ENCODE measurements at regions not wholly inside any gene's neighbourhood (a gene's known extent, or its start where the extent isn't known, plus 50 kb on each side); places are given as distances from the start of the nearest gene placed in this dataset.

- no peak for DNase-seq (ENCODE audit: low spot score)
Observed at GRCh38 chr2:120852200-120852815, 116.6 kb downstream of the GLI2 start.

DNA sequence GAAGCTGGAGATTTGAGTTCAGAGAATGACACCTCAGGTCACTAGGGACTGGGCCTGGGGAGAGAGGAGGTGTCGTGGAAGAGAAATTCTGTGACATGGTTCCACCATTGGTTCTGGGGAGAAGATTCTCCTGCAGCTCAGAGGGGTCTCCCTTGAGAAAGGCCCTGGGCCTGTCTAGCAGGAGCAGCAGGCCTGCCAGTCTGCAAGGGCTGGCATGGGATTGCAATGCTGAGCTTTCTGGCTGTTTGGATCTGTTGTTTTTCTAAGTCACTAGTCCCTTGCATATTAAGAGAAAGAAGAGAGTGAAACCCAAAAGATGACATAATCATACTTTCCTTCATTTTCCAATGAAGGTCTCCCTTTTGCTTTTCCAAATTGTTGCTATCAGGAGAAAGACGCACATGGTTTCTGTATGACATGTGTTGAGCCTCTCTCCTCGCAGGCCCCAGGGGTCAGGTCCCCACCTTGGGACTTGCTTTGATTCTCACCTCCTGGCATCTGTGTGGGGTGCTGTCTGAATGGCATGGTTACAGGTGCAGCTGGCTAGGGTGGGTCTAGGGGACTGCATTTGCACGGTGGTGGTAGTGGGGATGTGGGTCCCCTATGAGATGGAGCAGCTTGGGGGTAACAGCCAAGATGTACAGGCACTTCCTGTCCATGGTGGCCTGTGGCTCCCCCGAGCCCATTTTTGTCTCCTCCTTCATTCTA lies 117.8 kb downstream of the GLI2 start:
- no peak for DNase-seq (ENCODE audit: low spot score)

DNA sequence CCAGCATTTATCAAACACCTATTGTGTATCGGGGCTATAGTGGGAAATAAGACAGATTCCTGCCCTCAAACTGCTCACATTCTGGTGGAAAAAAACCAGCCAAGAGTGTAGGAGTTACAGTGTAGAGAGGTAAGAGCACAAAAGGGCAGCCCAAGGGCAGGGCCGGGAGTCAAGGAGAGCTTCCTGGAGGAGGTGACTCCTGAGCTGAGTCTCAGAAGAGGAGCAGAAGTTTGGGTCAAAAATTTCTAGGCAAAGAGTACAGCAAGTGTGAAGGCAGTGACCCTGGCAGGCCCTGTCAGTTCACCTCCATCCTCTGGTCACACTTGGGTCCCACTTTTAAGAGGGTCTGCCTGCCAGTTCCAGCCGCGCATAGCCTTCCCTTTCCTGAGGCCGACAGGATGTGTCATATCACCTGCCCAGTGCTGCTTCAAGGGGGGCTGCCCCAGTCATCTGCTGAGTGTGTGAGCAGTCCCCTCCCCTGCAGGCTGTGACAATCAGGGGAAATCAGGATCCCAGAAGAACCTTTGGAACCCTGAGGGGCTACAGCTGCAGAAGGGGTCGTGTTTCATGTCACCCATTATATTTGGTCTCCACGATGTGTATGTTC lies 118.4 kb downstream of the GLI2 start:
- DNase-seq (ENCODE audit: low spot score) = no peak

- no peak for DNase-seq (ENCODE audit: low spot score)
Observed at GRCh38 chr2:120854766-120855530, 119.3 kb downstream of the GLI2 start.

GRCh38 chr2:120855855-120856405 lies 120.3 kb downstream of the GLI2 start:
- no peak for DNase-seq (ENCODE audit: low spot score)

- peak; percentile 86 for DNase-seq (ENCODE audit: low spot score)
Observed at GRCh38 chr2:120856421-120856862, 120.8 kb downstream of the GLI2 start.

- DNase-seq (ENCODE audit: low spot score) = no peak
Observed at GRCh38 chr2:120857422-120857821, 121.8 kb downstream of the GLI2 start.

GRCh38 chr2:120857931-120858330 lies 122.3 kb downstream of the GLI2 start:
- no peak for DNase-seq (ENCODE audit: low spot score)

DNA sequence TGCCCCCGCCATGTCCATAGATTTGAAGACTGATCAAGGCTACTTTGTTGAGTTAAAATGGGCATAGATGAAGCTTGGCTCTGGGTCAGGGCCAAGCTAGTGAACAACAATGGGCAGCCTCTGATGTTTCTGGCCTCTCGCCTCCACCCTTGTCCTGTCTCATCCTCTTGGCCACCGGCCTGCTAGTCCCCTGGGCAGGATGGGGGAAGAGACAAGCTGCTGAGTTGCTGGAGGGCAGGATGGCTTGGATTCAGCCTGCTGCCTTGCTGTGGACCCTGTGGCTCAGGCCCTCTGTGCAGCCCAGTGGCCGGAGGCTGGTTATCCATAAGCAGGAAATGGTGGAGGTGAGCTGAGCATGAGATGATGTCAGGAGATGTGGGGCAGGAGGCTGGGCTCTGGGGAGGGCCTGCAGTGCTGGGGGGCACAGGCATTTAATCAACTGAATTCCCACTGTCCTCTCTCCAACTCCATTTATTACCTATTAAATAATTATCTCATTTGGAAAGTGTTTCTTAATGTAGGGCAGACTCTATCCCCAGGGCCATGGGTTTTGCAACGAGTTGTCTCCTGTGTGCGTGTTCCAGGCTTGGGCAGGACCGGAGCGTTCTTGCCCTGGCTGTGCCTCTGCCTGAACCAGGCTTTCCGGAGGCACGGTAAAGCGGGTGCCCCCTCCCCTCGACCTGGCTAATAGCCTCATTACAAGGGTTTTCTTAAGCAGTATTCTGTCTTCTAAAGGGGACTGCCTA lies 122.9 kb downstream of the GLI2 start:
- DNase-seq (ENCODE audit: low spot score) = peak; percentile 45

DNA sequence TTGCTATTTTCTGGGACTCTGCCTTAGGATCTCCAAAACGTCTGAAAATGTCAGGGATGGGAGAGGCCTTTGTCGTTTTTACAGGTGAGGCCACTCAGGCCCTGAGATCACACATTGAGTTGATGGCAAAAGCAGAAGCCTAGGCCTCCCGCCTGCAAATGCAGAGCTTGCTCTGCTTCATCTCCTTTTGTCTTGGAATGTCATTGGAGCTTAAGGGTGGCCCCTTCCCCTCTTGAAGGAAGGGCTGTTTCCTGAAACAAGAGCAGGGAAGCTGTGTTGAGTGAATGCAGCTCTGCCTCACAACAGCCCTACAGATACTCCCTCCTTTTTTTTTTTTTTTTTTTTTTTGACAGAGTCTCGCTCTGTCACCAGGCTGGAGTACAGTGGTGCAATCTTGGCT lies 123.5 kb downstream of the GLI2 start:
- DNase-seq (ENCODE audit: low spot score) = no peak

- DNase-seq (ENCODE audit: low spot score) = no peak
Observed at GRCh38 chr2:120859814-120860578, 124.3 kb downstream of the GLI2 start.

DNA sequence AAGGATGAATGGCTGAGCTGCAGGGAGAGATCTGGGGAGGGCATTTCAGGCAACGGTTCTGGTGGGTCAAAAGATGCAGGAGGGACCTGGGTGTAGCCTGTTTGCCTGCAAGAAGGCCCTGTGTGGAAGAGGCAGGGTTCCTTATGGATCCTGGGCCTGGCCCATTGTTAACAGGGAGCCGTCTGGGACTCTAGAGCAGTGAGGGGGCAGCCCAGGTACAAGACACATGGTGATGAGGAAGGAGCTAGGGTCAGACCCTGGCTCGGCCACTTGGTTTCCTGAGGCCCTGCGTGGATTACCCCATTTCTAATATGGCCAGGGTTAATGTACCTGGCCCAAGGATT lies 124.9 kb downstream of the GLI2 start:
- no peak for DNase-seq (ENCODE audit: low spot score)

DNA sequence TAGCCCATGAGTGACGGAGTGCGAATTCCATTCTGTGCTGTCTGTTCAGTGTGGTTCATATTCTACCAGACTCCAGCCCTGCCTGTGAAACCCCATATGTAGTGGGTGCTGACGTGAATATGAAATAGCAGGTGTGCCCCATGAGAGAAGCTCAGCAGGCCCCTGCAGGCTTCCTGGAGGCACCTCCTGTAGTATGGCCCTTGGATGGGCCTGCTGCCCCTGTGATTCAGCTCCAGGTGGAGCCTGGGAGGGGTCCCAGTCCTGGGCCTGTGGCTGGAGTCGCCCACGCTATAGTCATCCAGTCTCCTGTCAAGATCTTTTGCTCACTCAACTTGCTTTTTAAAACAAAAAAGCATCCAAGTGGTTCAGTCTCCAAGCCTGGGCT lies 125.5 kb downstream of the GLI2 start:
- no peak for DNase-seq (ENCODE audit: low spot score)

DNA sequence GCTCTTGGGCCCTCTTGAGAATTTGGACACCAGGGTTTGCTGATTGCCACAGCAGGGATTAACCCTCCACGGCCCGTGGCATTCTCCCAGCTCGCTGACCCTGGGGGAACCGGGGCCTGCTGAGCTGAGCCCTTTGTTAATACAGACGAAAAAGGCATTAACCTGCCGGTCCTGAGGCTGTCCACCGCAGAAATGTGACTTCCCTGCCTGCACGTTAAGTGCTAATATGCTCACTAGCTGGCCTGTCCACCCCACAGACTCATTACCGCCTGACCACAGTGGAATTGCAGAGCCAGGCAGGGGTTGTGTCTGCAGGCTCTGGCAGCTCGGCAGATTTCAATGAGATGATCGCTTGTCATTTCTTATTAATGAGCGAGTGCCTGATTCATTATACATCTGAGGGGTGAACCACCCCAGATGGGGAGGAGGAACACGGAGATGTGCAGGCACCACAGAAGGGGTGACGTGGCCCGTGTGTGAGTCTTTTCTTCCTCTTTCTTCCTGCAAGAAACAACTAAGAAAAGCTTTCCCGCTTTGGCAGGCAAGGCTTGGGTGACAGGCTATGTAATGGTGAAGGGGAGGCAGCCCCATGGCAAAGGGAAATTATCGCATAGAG lies 126.0 kb downstream of the GLI2 start:
- peak; percentile 35 for DNase-seq (ENCODE audit: low spot score)

DNA sequence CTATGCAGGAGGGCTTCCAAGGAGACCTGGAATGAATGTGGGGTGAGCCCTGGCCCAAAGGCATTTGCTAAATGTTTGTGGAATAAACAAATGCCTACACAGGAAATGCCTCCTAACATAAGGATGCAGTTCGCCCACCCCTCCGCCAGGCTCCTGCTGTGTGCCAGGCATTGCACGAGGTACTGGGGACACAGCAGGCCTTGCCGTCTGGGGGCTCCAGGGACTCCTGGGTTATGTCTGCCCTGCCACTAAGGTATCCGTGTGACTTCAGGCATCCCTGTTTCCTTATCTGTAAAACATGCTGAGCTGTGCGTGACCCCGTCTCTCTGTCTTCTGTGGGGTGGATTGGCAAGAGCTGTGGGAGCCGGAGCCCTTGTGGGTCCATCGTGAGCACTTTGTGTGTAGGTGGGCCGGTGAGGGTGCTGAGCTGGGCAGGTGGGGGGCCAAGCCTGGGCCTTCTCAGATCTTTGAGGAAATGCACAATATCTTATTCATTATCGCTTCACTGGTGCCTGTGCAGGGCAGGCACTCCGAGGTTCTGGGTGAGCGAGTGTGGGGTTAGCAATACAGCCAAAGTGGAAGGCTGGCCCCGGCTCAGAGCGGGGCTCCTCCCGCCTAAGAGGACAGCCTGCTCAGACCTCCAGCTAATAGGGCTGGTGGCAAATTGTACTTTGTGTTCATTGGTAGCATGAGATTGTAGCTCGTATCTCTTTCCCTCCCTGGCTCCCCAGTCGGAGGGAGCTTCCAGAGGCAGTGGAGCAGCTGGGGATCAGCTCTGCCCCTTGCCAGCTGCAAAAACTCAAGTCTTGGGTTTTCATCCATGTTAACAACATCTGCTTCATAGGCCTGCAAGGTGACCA lies 126.8 kb downstream of the GLI2 start:
- DNase-seq (ENCODE audit: low spot score) = no peak

DNA sequence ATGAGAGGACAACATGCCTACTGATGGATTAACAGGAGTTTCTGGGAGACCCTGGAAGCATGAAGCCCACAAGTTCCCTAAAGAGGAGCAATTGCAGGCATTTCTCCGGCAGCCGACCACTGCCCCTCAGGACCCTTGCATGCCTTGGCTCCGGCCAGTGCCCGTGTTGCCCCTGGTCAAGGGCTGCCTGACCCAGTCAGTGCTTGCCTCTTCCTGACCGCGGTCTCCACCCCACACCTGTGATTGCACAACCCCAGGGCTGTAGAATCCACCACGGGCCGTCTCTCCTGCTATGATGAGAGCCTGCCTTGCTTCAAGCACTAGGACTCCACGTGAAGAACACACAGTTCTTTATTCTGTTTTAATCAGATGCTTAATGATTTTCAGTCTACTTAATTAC lies 127.5 kb downstream of the GLI2 start:
- DNase-seq (ENCODE audit: low spot score) = no peak

DNA sequence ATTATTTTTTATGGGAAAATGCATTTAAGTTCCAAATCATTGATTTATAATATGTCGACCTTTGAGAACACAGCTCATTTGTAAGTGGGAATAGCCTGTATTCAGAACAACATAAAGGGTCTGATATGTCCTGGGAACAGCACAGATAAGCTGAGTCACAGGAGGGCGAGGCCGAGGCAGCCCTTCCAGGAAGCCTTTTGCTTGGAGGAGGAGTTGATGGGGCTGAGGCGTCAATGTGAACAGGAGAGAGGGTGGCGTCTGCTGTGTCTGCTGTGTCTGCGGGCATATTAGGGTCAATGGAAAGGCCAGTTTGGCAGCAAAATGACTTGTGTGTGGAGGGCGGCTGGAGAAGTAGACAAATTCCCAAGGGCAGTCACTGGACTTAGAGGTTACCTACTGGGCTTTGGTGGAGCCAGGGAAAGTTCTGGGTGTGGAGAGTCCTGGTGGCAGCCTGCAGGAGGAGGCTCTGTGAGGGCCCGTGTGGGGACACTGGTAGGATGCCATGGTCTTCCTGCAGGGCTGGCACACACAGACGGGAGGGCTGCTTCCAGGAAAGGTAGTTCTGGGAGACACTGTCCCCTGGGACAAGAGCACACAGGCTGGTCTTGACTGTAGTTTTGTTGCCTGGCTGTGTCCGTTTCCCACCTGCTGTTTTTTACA lies 128.1 kb downstream of the GLI2 start:
- peak; percentile 88 for DNase-seq (ENCODE audit: low spot score)

DNA sequence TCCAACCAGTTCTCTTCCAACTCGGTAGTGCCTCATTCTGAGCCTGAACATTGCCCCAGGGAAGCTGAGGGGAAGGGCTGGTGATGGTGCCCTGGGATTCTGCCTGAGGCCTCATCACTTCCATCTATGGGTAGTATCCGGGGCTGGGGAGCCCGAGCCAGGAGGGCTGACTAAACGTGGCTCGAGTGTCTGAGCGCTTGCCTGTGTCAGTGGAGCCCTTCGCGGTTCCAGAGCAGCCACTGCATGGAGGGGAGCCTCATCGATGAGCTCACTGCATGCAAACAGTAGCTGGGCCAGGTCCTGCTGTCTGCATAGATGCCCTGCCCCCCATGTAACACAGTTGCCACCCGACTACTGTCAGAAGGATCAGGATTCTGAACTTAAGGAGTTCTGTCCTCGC lies 129.3 kb downstream of the GLI2 start:
- DNase-seq (ENCODE audit: low spot score) = peak; percentile 41

GRCh38 chr2:120865656-120866055 lies 130.0 kb downstream of the GLI2 start:
- DNase-seq (ENCODE audit: low spot score) = no peak

All from GM03348 (cell line).